K562 (cell line): ENCODE measurements at regions not wholly inside any gene's neighbourhood (a gene's known extent, or its start where the extent isn't known, plus 50 kb on each side); places are given as distances from the start of the nearest gene placed in this dataset.

Experiments used
- ATAC-seq: fragments of 200-7000 bp; cut with Tn5 transposase; 3 replicates; pipeline ENCODE4 v1.9.1; 2020; ENCODE audit warnings: moderate library complexity
- BruUV-seq: library from RNA; stranded (reverse); fragments of 400-500 nt; replicated peaks from 2 replicates; lab custom pipeline; 2021; lab: Mats Ljungman, UMichigan
- CTCF ChIA-PET: fragments of 300-600 bp; formaldehyde crosslinking; extraction: SDS; loops from one replicate; lab custom pipeline; 2021; ENCODE audit warnings: low intra/inter-chr PET ratio; lab: Yijun Ruan, JAX
- POLR2A ChIA-PET: fragments of 300-600, 350-650 bp; sonication (Branson Sonifier 250); formaldehyde crosslinking; extraction: SDS; loops from one replicate; lab custom pipeline; 2021; ENCODE audit warnings: antibody characterized with exemption, inconsistent platforms; lab: Yijun Ruan, JAX
- DNase-seq, 4 experiments: peaks; one replicate each; pipeline versions ENCODE4 v3.0.0 to v3.0.0-alpha.2; 2011 to 2018; ENCODE audit warnings: low spot score in 3 of 4, mixed read lengths in 3 of 4; ENCODE audit errors: extremely low read depth in 1 of 4
- FAIRE-seq: peaks from 2 replicates; lab custom pipeline; 2011; peaks lifted over from hg19 to GRCh38; lab: Jason Lieb, UNC
- H2AFZ ChIP-seq: 2 replicates; pipeline ENCODE4 v1.6.0; 2011; ENCODE audit warnings: low read depth, low read length, control low read depth, inconsistent platforms
- H3K27ac ChIP-seq: fragments of 200-600 bp; 3 replicates; pipeline ENCODE4 v1.8.0; 2011; ENCODE audit warnings: low read depth, mild to moderate bottlenecking, control low read depth, inconsistent platforms, low read length, moderate library complexity, mixed read lengths; ENCODE audit errors: extremely low read depth
- H3K27me3 ChIP-seq, 2 experiments: fragments of 300-600 bp in 1 of 2; 2 replicates in 1 of 2; 3 replicates in 1 of 2; pipeline versions ENCODE4 v1.6.0 to v1.8.0; 2011; ENCODE audit warnings: inconsistent platforms in 2 of 2, low read length in 2 of 2, mild to moderate bottlenecking in 1 of 2, mixed read lengths in 1 of 2, moderate library complexity in 1 of 2; ENCODE audit not compliant: control insufficient read depth in 2 of 2, insufficient read depth in 2 of 2
- H3K36me3 ChIP-seq: fragments of 300-600 bp; 3 replicates; pipeline ENCODE4 v1.8.0; 2011; ENCODE audit warnings: mild to moderate bottlenecking, low read length, inconsistent platforms; ENCODE audit not compliant: control insufficient read depth, insufficient read depth
- H3K4me1 ChIP-seq, 2 experiments: fragments of 200-600 bp in 1 of 2; replicated peaks in 1 of 2; 2 replicates in 1 of 2; 3 replicates in 1 of 2; pipeline versions ENCODE4 v1.5.1 to v1.8.0; 2011; ENCODE audit warnings: inconsistent platforms in 2 of 2, low read length in 2 of 2, mild to moderate bottlenecking in 1 of 2, mixed read lengths in 1 of 2, moderate library complexity in 1 of 2; ENCODE audit not compliant: control insufficient read depth in 2 of 2, insufficient read depth in 2 of 2
- H3K4me2 ChIP-seq: 2 replicates; pipeline ENCODE4 v1.6.1; 2011; ENCODE audit warnings: low read length, control low read depth, inconsistent platforms, mixed read lengths; ENCODE audit not compliant: insufficient read depth
- H3K4me3 ChIP-seq: fragments of 200-600 bp; sonication (generic), shearing (Covaris generic); 2 replicates; pipeline ENCODE4 v1.5.1; 2016; ENCODE audit warnings: control low read depth, inconsistent platforms
- H3K79me2 ChIP-seq: fragments of 200-600 bp; 3 replicates; pipeline ENCODE4 v1.8.0; 2011; ENCODE audit warnings: low read length, inconsistent platforms; ENCODE audit not compliant: control insufficient read depth, insufficient read depth
- H3K9ac ChIP-seq, 2 experiments: 2 replicates each; pipeline versions ENCODE4 v1.6.0 to v1.6.1; 2011; ENCODE audit warnings: low read depth in 2 of 2, low read length in 2 of 2, control low read depth in 1 of 2, inconsistent platforms in 1 of 2, mild to moderate bottlenecking in 1 of 2, mixed read lengths in 1 of 2; ENCODE audit not compliant: insufficient read depth in 1 of 2
- H3K9me1 ChIP-seq: one replicate; pipeline ENCODE4 v1.6.0; 2011; ENCODE audit warnings: inconsistent platforms, mild to moderate bottlenecking, low read length, moderate library complexity; ENCODE audit not compliant: control insufficient read depth, insufficient read depth
- H3K9me3 ChIP-seq: replicated peaks from 2 replicates; pipeline ENCODE4 v1.5.1; 2011; ENCODE audit warnings: low read depth, low read length, inconsistent platforms; ENCODE audit not compliant: control insufficient read depth, insufficient read depth
- H4K20me1 ChIP-seq: replicated peaks from 2 replicates; pipeline ENCODE4 v1.6.1; 2011; ENCODE audit warnings: low read length, inconsistent platforms, mixed read lengths; ENCODE audit not compliant: control insufficient read depth, insufficient read depth
- ARID1B ChIP-seq: fragments of 450-650 bp; IDR thresholded peaks from 2 replicates; pipeline ENCODE4 v1.6.1; 2016; ENCODE audit warnings: antibody characterized with exemption, mild to moderate bottlenecking, inconsistent platforms
- BCL6 ChIP-seq: fragments of 250-450 bp; sonication (Bioruptor Pico); IDR thresholded peaks from 2 replicates; pipeline ENCODE4 v1.4.0; 2020
- HOXB6 ChIP-seq: fragments of 250-450 bp; sonication (Bioruptor Pico); IDR thresholded peaks from 2 replicates; pipeline ENCODE4 v1.5.1; 2022; ENCODE audit warnings: mild to moderate bottlenecking, borderline replicate concordance
- POU5F1 ChIP-seq: fragments of 150-350 bp; IDR thresholded peaks from 2 replicates; pipeline ENCODE4 v1.6.1; 2014; ENCODE audit warnings: borderline replicate concordance, low read length, low read depth, mild to moderate bottlenecking; ENCODE audit not compliant: partially characterized antibody
- SLC30A9 ChIP-seq: fragments of 250-450 bp; sonication (Bioruptor Pico); IDR thresholded peaks from 2 replicates; pipeline ENCODE4 v1.8.0; 2022; ENCODE audit warnings: mild to moderate bottlenecking, moderate library complexity
- TARDBP ChIP-seq: fragments of 450-650 bp; IDR thresholded peaks from 2 replicates; pipeline ENCODE4 v1.6.1; 2016
- TEAD2 ChIP-seq: fragments of 450-650 bp; IDR thresholded peaks from 2 replicates; pipeline ENCODE4 v1.6.1; 2016; ENCODE audit warnings: missing genetic modification characterization, control low read depth, missing compliant biosample characterization
- THRAP3 ChIP-seq: fragments of 450-650 bp; IDR thresholded peaks from 2 replicates; pipeline ENCODE4 v1.6.1; 2016; ENCODE audit warnings: mild to moderate bottlenecking, inconsistent platforms, borderline replicate concordance
- ZBTB1 ChIP-seq: sonication (generic); formaldehyde crosslinking; IDR thresholded peaks from 2 replicates; pipeline ENCODE4 v1.8.1; 2023; ENCODE audit warnings: missing genetic modification reagents, low read depth, mild to moderate bottlenecking, borderline replicate concordance
- ZNF133 ChIP-seq: fragments of 250-450 bp; sonication (Bioruptor Pico); IDR thresholded peaks from 2 replicates; pipeline ENCODE4 v1.4.0; 2020; ENCODE audit warnings: mild to moderate bottlenecking
- ZNF398 ChIP-seq: fragments of 250-450 bp; sonication (Bioruptor Pico); IDR thresholded peaks from 2 replicates; pipeline ENCODE4 v1.8.0; 2021; ENCODE audit warnings: moderate library complexity, mild to moderate bottlenecking, inconsistent platforms
- ZNF561 ChIP-seq: fragments of 450-650 bp; formaldehyde crosslinking; conservative IDR thresholded peaks from 2 replicates; pipeline ENCODE4 v1.4.0; 2020; ENCODE audit warnings: mild to moderate bottlenecking, moderate library complexity
- WGBS: fragments of 100-300 bp; shearing (Covaris generic); methylation state at CpG from one replicate; pipeline ENCODE4 v1.1.6; 2016; ENCODE audit warnings: low coverage, mixed read lengths; ENCODE audit not compliant: insufficient coverage; ENCODE audit errors: missing lambda C conversion rate; 5-methylcytosine and 5-hydroxymethylcytosine counted together
- in situ Hi-C: fragments of 300-500 bp; cut with MboI; formaldehyde crosslinking; loops from 4 replicates; pipeline ENCODE4 v1.15.0; 2018; ENCODE audit warnings: inconsistent platforms, mixed read lengths
- intact Hi-C: fragments of 100-400 bp; cut with micrococcal nuclease; formaldehyde crosslinking; loops from 2 replicates; pipeline ENCODE4 v1.14.2; 2022
- TF ChIP-seq, protein P1 (sequence below): sonication (generic); formaldehyde crosslinking; IDR thresholded peaks from 2 replicates; pipeline ENCODE4 v1.8.1; 2023; ENCODE audit warnings: mild to moderate bottlenecking, missing genetic modification reagents

DNA sequence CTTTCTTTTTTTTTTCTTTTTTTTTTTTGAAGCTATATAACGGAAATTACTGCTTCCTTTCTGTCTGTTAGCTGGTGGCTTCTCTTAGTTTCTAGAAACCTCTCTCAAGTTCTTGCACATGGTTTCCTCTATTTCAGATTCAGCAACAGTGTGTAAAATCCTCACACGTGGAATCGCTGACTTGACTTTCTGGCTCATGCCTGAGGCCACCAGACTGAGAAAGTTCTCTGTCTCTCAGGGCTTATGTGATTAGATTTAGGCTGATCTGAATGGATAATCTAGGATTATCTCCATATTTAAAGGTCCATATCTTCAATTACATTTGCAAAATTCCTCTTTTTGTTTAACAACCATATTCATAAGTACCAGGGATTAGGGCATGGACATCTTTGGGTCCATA, 856.3 kb upstream of the SLITRK6 start:
- no peak overlapping the region for H3K4me3 ChIP-seq
- no peaks in the 10 kb centered on the region for H3K9me1 ChIP-seq
- no peaks in the 10 kb centered on the region for H4K20me1 ChIP-seq
- TF ChIP-seq THRAP3, result no peak
- no peak for TF ChIP-seq BCL6 (CRISPR knock-in tag)
- no peak for TF ChIP-seq TARDBP
- TF ChIP-seq ZNF398, result no peak
- TF ChIP-seq ZNF133 (CRISPR knock-in tag), result no peak
- no peak for TF ChIP-seq TEAD2 (tag)
- TF ChIP-seq ZBTB1 (CRISPR knock-in tag), result no peak
- TF ChIP-seq POU5F1, result no peak
- TF ChIP-seq ARID1B, result no peak
- TF ChIP-seq ZNF561, result no peak
- no peak for TF ChIP-seq SLC30A9
- TF ChIP-seq HOXB6, result no peak
- TF ChIP-seq, protein P1, sequence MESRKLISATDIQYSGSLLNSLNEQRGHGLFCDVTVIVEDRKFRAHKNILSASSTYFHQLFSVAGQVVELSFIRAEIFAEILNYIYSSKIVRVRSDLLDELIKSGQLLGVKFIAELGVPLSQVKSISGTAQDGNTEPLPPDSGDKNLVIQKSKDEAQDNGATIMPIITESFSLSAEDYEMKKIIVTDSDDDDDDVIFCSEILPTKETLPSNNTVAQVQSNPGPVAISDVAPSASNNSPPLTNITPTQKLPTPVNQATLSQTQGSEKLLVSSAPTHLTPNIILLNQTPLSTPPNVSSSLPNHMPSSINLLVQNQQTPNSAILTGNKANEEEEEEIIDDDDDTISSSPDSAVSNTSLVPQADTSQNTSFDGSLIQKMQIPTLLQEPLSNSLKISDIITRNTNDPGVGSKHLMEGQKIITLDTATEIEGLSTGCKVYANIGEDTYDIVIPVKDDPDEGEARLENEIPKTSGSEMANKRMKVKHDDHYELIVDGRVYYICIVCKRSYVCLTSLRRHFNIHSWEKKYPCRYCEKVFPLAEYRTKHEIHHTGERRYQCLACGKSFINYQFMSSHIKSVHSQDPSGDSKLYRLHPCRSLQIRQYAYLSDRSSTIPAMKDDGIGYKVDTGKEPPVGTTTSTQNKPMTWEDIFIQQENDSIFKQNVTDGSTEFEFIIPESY, result no peak
- in situ Hi-C loops (no loop called here), intact Hi-C loops (no loop called here)
- ChIA-PET CTCF (no interaction called here), POLR2A (no interaction called here)
- no peak for DNase-seq
- H3K27ac ChIP-seq, result no peak overlapping the region
- no peaks in the 10 kb centered on the region for H3K36me3 ChIP-seq
- FAIRE-seq, result no peak
- 0% methylated on average over 2 of the region's 3 CpGs for WGBS
- no peaks in the 10 kb centered on the region for H3K79me2 ChIP-seq
- ATAC-seq, result no peak
- H3K4me1 ChIP-seq, result no peaks in the 10 kb centered on the region
- no peak overlapping the region for H2AFZ ChIP-seq
- BruUV-seq, result no TSS peak
- no peak overlapping the region for H3K9ac ChIP-seq
- H3K9me3 ChIP-seq, result no peaks in the 10 kb centered on the region
- no peaks in the 10 kb centered on the region for H3K27me3 ChIP-seq
- no peak overlapping the region for H3K4me2 ChIP-seq
